ENCODE measurements at regions not wholly inside any gene's neighbourhood (a gene's known extent, or its start where the extent isn't known, plus 50 kb on each side); places are given as distances from the start of the nearest gene placed in this dataset.

- no peak for DNase-seq
These were observed 766.4 kb upstream of the KLHL1 start for GRCh38 chr13:70874636-70875035.

GRCh38 chr13:70864731-70865130 lies 756.5 kb upstream of the KLHL1 start:
- no peak for DNase-seq

- no peak for DNase-seq
These were observed 748.5 kb upstream of the KLHL1 start for GRCh38 chr13:70856711-70857110.

- no peak for DNase-seq
These were observed 747.8 kb upstream of the KLHL1 start for GRCh38 chr13:70856025-70856424.

DNA sequence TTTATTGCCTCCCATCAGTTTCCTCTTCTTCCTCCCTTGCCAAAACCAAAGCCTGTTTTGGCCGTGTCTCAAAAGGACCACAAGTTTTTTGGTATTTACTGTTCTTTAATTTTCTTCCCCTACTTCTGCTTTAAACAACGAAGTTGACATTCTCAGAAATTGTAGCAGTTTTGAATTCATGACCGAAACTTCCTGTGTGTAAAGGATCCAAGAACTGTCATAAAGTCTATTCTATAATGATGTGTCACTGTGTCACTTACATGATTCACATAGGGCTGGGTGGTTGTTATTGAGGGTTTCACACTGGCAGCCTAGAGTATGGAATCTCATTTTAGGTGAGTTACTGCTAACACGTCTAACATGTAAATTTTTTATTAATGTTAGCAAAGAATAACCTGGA lies 741.0 kb upstream of the KLHL1 start:
- DNase-seq, result no peak

DNA sequence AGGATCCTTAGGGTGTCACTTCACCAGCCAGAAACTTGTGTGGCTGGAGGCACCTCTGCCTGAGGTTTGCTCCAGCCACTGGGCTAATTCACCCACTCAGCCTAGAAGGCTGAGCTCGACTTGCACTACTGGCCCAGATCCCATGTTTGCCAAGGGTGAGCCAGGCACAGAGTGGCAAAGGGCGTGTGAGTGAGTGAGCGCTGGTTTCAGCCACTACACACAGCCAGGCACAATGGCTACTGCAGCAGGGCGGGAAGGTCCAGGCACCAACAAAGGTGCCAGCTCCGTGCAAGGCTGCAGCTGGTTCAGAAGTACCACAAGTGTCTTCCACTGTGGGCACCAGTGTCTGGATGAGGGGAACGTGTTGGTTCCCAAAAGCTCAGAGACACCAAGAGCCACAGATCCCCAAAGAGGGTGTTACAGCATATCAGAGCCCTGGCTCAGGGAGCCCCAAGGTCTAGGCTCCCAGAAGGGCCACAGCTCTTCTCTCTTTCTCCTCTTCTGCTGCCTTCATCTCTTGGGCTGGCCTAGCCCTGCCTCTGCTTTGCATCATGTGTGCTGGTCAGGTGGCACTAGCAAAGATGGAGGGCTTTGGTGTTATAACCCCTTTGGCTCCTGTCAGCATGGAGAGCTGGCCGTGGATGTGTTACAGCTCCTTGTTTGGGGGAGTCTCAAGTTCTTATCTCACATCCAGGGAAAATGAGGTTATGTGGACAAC lies 736.3 kb upstream of the KLHL1 start:
- DNase-seq, result no peak

GRCh38 chr13:70842062-70842644 lies 733.9 kb upstream of the KLHL1 start:
- DNase-seq, result no peak

- DNase-seq, result no peak
These were observed 733.2 kb upstream of the KLHL1 start for GRCh38 chr13:70841240-70842061.

GRCh38 chr13:70835371-70835770 lies 727.1 kb upstream of the KLHL1 start:
- DNase-seq, result no peak

DNA sequence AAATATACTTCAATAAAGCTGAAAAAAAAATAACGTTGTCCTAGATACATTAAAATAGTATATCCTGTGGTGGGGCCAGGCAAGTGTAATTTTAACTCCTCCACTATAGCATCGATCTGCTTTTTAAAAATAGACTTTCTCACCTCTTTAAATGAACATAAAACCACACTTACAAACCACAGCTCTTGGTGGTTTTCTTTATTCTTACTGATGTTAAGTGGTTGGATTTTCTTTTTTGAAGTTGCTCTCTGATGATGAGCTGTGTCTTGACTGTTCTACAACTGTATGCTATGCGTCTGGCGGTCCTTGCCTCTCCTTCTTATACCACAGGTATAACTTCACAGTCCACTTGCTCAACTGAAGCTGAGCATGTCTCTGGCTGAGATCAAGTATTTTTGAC lies 721.5 kb upstream of the KLHL1 start:
- no peak for DNase-seq

DNA sequence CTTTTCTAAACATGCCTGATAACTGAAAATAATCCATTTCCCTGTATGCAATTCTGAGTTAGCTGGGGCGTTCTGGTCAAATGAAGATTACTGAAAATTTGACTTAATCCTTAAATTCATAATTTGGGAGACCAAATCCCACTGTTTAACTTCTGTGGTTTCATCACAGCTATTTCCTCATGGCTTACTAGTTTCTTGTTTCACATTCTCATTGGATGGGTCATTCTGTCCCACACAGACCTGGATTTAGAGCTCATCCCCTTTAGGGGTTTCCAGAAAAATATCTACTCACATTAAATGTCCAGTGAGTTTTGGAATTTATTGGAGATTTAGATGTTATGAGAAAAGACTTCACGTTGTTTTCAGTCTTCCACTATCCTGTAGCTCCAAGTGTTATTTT lies 709.3 kb upstream of the KLHL1 start:
- DNase-seq, result no peak

DNA sequence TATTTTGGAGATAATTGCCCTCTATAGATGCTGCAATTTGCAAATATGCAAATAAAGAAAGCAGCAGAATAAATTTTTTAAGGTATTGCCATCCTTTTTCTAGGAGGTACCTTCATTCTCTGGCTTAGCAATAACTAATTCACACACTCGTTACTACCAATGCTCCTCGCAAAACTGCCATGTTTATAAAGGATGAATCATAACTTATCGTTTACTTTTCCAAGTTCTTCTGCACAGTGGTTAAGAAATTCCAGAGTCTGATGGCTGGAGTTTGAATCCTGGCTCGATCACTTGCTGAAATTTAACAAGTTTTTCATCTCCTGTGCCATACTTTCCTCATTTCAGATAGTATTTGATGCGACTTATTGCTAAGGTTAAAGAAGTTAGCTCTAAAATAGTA lies 708.6 kb upstream of the KLHL1 start:
- DNase-seq, result no peak

GRCh38 chr13:70814684-70815083 lies 706.4 kb upstream of the KLHL1 start:
- DNase-seq, result no peak

GRCh38 chr13:70812481-70812880 lies 704.2 kb upstream of the KLHL1 start:
- no peak for DNase-seq

- DNase-seq, result no peak
These were observed 701.3 kb upstream of the KLHL1 start for GRCh38 chr13:70809588-70809987.

- DNase-seq, result no peak
These were observed 690.1 kb upstream of the KLHL1 start for GRCh38 chr13:70798385-70798784.

DNA sequence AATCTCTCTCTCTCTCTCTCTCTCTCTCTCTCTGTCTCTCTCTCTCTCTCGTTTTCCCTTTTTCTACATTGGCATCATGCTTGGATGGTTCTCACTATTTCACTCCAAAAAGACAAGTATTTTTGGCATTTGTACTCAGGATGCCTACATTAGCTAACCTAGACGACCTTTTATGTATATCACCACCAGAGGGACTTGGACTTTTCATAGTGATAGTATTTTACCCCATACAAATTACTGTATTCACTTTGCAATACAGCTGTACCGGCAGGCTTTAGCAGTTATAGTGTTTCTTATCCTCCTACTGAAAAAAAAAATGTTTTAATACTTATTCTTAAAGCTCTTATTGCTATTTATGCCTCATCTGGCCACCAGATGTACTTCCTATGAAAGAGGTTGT lies 687.2 kb upstream of the KLHL1 start:
- DNase-seq, result no peak

- DNase-seq, result no peak
These were observed 683.9 kb upstream of the KLHL1 start for GRCh38 chr13:70792121-70792520.

DNA sequence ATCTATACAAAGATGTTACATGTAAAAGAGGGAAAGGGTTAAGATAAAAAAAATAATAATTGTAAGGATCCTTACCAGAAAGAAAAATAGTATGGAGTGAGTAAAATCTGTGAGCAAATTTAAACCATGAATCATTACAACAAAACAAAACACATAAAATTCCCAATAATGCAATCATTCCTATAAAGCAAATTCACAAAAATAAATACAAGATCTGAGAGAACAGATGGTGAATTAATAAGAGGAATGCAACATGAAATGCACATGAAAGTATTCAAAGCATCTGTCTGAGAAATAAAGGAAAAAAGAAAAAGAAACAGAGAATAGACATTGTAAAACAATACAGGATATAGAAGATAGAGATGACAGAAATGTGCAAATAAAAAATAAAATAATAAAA lies 681.5 kb upstream of the KLHL1 start:
- DNase-seq, result no peak

- no peak for DNase-seq
These were observed 679.8 kb upstream of the KLHL1 start for GRCh38 chr13:70788074-70788473.

DNA sequence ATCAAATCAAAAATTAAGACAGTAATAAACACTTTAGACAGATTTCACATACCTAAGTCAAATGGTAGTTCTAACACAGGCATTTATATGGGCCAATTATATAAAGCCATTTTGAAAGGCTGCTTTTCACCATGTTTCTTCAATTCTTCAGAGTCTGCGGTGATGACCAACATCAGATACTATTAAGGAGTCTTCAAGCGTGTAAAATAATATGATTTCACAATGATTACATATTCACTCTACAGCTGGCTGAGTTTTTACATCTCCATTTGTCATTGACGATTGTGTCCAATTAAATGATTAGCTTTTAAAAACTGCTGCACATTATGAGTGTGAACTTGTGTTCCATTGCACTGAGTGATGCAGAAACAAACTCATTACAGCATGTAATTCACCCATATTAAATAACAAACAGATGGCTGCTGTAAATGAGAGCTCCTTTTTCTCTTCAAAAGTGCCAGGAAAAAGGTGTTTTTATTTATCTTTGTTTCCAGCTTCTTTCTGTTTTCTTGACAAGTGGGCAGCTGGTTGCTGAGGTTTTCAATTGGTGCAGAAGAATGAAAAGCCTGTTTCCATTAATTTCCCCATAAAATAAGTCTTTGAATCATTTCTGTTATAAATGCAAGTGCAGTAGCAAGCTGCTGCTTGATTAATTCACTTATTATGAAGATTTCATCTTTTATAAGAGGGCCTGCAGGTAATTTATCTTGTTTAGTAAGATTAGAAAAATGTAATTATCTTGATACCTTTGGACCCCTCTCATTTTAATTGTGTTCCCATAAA lies 676.1 kb upstream of the KLHL1 start:
- no peak for DNase-seq

- DNase-seq, result no peak
These were observed 661.6 kb upstream of the KLHL1 start for GRCh38 chr13:70769817-70770216.

GRCh38 chr13:70758932-70759331 lies 650.7 kb upstream of the KLHL1 start:
- no peak for DNase-seq
